H1 (cell line): ENCODE measurements at regions not wholly inside any gene's neighbourhood (a gene's known extent, or its start where the extent isn't known, plus 50 kb on each side); places are given as distances from the start of the nearest gene placed in this dataset.

Experiments used
- JUN ChIP-seq: IDR thresholded peaks from 2 replicates; pipeline ENCODE4 v1.6.1; 2011; ENCODE audit warnings: low read depth, mild to moderate bottlenecking, improper control_type of control experiment, low read length
- KDM5A ChIP-seq: fragments of 200-600 bp; IDR thresholded peaks from 2 replicates; pipeline ENCODE4 v1.7.1; 2012; ENCODE audit warnings: mild to moderate bottlenecking, low read length, inconsistent platforms, mixed read lengths
- SIRT6 ChIP-seq: IDR thresholded peaks from one replicate; pipeline ENCODE4 v1.7.1; 2012; ENCODE audit warnings: low read length, inconsistent platforms
- SP4 ChIP-seq: IDR thresholded peaks from 2 replicates; pipeline ENCODE4 v1.6.1; 2012; ENCODE audit warnings: low read length, inconsistent platforms
- SUZ12 ChIP-seq: fragments of 200-600 bp; sonication (generic); IDR thresholded peaks from 2 replicates; pipeline ENCODE4 v1.6.1; 2012; ENCODE audit warnings: mild to moderate bottlenecking, inconsistent platforms, low read length, moderate library complexity, mixed read lengths

GRCh38 chr2:145692971-145693478 is 1173.1 kb upstream of the ZEB2 start (continued):
- TF ChIP-seq SIRT6, result no peak
- no peak for TF ChIP-seq KDM5A
- TF ChIP-seq SUZ12, result no peak
- no peak for TF ChIP-seq SP4
- TF ChIP-seq JUN, result no peak
